ENCODE measurements at regions not wholly inside any gene's neighbourhood (a gene's known extent, or its start where the extent isn't known, plus 50 kb on each side); places are given as distances from the start of the nearest gene placed in this dataset.

DNA sequence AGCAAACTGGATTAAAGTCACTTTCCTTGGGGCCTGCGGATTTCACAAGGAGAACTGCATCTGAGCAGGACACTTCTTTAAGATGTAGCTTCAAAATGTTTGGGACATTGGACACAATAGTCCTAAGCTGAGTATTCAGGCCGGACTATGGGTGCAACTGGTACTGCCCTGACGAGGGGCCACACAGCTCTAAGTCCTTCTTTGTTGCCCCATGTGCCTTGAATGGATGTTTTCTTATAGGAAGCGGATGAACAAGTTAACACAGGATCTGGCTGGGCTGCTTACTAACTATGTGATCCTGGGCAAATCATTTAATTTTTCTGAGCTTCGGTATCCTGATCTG is 147.8 kb upstream of the KLF14 start:
- H3K4me3 ChIP-seq (ENCODE audit: low read depth in 1 of 2, low read length in 2 of 2): no peak overlapping the region
- H3K36me3 ChIP-seq (ENCODE audit: insufficient read depth, low read length): peaks cover 94% of the 10 kb centered on the region
- H3K4me2 ChIP-seq (ENCODE audit: insufficient read depth, low read length): no peak overlapping the region
- peaks cover 25% of the 10 kb centered on the region for H3K79me2 ChIP-seq (ENCODE audit: insufficient read depth, low read length)
- H3K9me3 ChIP-seq (ENCODE audit: insufficient read depth, low read length, severe bottlenecking): no peaks in the 10 kb centered on the region
- peaks cover 42% of the 10 kb centered on the region for H4K20me1 ChIP-seq (ENCODE audit: insufficient read depth, low read length)
- DNase-seq (no peak), ATAC-seq (ENCODE audit: insufficient read depth, low read depth) (no peak)
- H3K9ac ChIP-seq (ENCODE audit: low read depth, low read length): no peak overlapping the region
- no peak overlapping the region for H2AFZ ChIP-seq (ENCODE audit: low read depth, low read length)
- H3K4me1 ChIP-seq (ENCODE audit: insufficient read depth, low read length): no peaks in the 10 kb centered on the region
- no peaks in the 10 kb centered on the region for H3K27me3 ChIP-seq (ENCODE audit: insufficient read depth, low read length, poor library complexity)
- H3K27ac ChIP-seq (ENCODE audit: low read length): no peak overlapping the region
- no peak for TF ChIP-seq EZH2 (IDR thresholded peaks at IDR 0.05; ENCODE audit: borderline replicate concordance, low read depth, low read length, severe bottlenecking)
- TF ChIP-seq, protein P1, sequence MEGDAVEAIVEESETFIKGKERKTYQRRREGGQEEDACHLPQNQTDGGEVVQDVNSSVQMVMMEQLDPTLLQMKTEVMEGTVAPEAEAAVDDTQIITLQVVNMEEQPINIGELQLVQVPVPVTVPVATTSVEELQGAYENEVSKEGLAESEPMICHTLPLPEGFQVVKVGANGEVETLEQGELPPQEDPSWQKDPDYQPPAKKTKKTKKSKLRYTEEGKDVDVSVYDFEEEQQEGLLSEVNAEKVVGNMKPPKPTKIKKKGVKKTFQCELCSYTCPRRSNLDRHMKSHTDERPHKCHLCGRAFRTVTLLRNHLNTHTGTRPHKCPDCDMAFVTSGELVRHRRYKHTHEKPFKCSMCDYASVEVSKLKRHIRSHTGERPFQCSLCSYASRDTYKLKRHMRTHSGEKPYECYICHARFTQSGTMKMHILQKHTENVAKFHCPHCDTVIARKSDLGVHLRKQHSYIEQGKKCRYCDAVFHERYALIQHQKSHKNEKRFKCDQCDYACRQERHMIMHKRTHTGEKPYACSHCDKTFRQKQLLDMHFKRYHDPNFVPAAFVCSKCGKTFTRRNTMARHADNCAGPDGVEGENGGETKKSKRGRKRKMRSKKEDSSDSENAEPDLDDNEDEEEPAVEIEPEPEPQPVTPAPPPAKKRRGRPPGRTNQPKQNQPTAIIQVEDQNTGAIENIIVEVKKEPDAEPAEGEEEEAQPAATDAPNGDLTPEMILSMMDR (IDR thresholded peaks at IDR 0.05; ENCODE audit: borderline replicate concordance, extremely low read depth, low read length, poor library complexity, severe bottlenecking): no peak

DNA sequence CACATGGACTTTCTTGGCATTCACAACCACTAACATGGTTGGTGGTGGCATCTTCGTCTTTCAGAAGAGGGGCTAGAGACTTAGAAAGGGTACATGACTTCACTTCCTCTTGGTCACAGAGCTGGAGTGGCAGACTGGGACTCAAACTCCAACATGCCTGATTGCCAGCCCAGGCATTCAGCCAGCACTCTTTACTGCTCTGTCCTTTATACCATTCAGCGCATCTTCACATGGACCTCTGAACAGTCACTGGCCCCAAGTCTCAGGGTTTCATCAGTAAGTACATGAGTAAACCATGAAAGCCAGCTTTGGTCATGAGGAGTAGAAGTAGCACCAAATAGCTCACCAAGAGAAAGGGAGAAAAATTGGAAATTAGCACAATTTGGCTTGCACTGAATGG is 148.4 kb upstream of the KLF14 start:
- H3K9ac ChIP-seq (ENCODE audit: low read depth, low read length): no peak overlapping the region
- H3K79me2 ChIP-seq (ENCODE audit: insufficient read depth, low read length): peaks cover 31% of the 10 kb centered on the region
- no peak for DNase-seq
- TF ChIP-seq EZH2 (IDR thresholded peaks at IDR 0.05; ENCODE audit: borderline replicate concordance, low read depth, low read length, severe bottlenecking): no peak
- TF ChIP-seq, protein P1 (IDR thresholded peaks at IDR 0.05; ENCODE audit: borderline replicate concordance, extremely low read depth, low read length, poor library complexity, severe bottlenecking): no peak
- no peaks in the 10 kb centered on the region for H3K9me3 ChIP-seq (ENCODE audit: insufficient read depth, low read length, severe bottlenecking)
- H2AFZ ChIP-seq (ENCODE audit: low read depth, low read length): no peak overlapping the region
- peaks cover 93% of the 10 kb centered on the region for H3K36me3 ChIP-seq (ENCODE audit: insufficient read depth, low read length)
- H3K4me2 ChIP-seq (ENCODE audit: insufficient read depth, low read length): no peak overlapping the region
- H3K4me3 ChIP-seq (ENCODE audit: low read depth in 1 of 2, low read length in 2 of 2): no peak overlapping the region
- H3K27ac ChIP-seq (ENCODE audit: low read length): no peak overlapping the region
- no peaks in the 10 kb centered on the region for H3K27me3 ChIP-seq (ENCODE audit: insufficient read depth, low read length, poor library complexity)
- ATAC-seq (ENCODE audit: insufficient read depth, low read depth): no peak
- no peaks in the 10 kb centered on the region for H3K4me1 ChIP-seq (ENCODE audit: insufficient read depth, low read length)
- H4K20me1 ChIP-seq (ENCODE audit: insufficient read depth, low read length): peaks cover 44% of the 10 kb centered on the region

DNA sequence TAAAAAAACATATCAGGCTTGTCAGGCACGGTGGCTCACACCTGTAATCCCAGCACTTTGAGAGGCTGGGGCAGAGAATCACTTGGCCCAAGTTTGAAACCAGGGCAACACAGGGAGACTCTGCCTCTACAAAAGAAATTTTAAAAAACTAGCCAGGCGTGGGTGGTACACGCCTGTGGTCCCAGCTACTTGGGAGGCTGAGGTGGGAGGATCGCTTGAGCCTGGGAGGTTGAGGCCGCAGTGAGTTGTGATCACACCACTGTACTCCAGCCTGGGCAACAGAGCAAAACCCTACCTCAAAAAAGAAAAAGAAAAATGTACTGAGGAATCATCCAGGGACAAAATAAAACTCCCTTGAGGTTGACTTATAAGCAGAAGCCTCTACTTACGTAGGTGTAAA is 149.9 kb upstream of the KLF14 start:
- H3K4me2 ChIP-seq (ENCODE audit: insufficient read depth, low read length): no peak overlapping the region
- no peaks in the 10 kb centered on the region for H3K4me1 ChIP-seq (ENCODE audit: insufficient read depth, low read length)
- peaks cover 55% of the 10 kb centered on the region for H4K20me1 ChIP-seq (ENCODE audit: insufficient read depth, low read length)
- no peak overlapping the region for H2AFZ ChIP-seq (ENCODE audit: low read depth, low read length)
- peaks cover 94% of the 10 kb centered on the region for H3K36me3 ChIP-seq (ENCODE audit: insufficient read depth, low read length)
- H3K9ac ChIP-seq (ENCODE audit: low read depth, low read length): no peak overlapping the region
- peaks cover 46% of the 10 kb centered on the region for H3K79me2 ChIP-seq (ENCODE audit: insufficient read depth, low read length)
- H3K27ac ChIP-seq (ENCODE audit: low read length): no peak overlapping the region
- no peaks in the 10 kb centered on the region for H3K27me3 ChIP-seq (ENCODE audit: insufficient read depth, low read length, poor library complexity)
- ATAC-seq (ENCODE audit: insufficient read depth, low read depth): no peak
- H3K9me3 ChIP-seq (ENCODE audit: insufficient read depth, low read length, severe bottlenecking): no peaks in the 10 kb centered on the region
- H3K4me3 ChIP-seq (ENCODE audit: low read depth in 1 of 2, low read length in 2 of 2): no peak overlapping the region
- DNase-seq: no peak
- TF ChIP-seq, protein P1 (IDR thresholded peaks at IDR 0.05; ENCODE audit: borderline replicate concordance, extremely low read depth, low read length, poor library complexity, severe bottlenecking): no peak
- no peak for TF ChIP-seq EZH2 (IDR thresholded peaks at IDR 0.05; ENCODE audit: borderline replicate concordance, low read depth, low read length, severe bottlenecking)
